ENCODE measurements at regions not wholly inside any gene's neighbourhood (a gene's known extent, or its start where the extent isn't known, plus 50 kb on each side); places are given as distances from the start of the nearest gene placed in this dataset.
A peak's percentile ranks its signal among the peaks of the same experiment; 100 is the strongest.
"Not testable (repeated sequence)": the region's sequence is repeated elsewhere in the genome, so short reads cannot be mapped to it uniquely, and the experiment has no call there.

- DNase-seq (ENCODE audit: low read depth) = no peak
Observed at GRCh38 chr4:67332627-67333026, 212.7 kb downstream of the CENPC start.

- no peak for DNase-seq (ENCODE audit: low read depth)
Observed at GRCh38 chr4:67328393-67328792, 216.9 kb downstream of the CENPC start.

GRCh38 chr4:67328018-67328278, 217.4 kb downstream of the CENPC start:
- no peak for DNase-seq (ENCODE audit: low read depth)

- DNase-seq (ENCODE audit: low read depth) = peak; percentile 28
Observed at GRCh38 chr4:67327245-67328017, 217.9 kb downstream of the CENPC start.

GRCh38 chr4:67325791-67326190, 219.5 kb downstream of the CENPC start:
- no peak for DNase-seq (ENCODE audit: low read depth)

- no peak for DNase-seq (ENCODE audit: low read depth)
Observed at GRCh38 chr4:67320645-67321044, 224.7 kb downstream of the CENPC start.

- DNase-seq (ENCODE audit: low read depth) = not testable (repeated sequence)
Observed at GRCh38 chr4:67319607-67320006, 225.7 kb downstream of the CENPC start.

GRCh38 chr4:67300497-67301185, 244.7 kb downstream of the CENPC start:
- DNase-seq (ENCODE audit: low read depth) = not testable (repeated sequence)

- no peak for DNase-seq (ENCODE audit: low read depth)
Observed at GRCh38 chr4:67292636-67293035, 252.7 kb downstream of the CENPC start.

- no peak for DNase-seq (ENCODE audit: low read depth)
Observed at GRCh38 chr4:67292045-67292444, 253.3 kb downstream of the CENPC start.

- no peak for DNase-seq (ENCODE audit: low read depth)
Observed at GRCh38 chr4:67291644-67292043, 253.7 kb downstream of the CENPC start.

- no peak for DNase-seq (ENCODE audit: low read depth)
Observed at GRCh38 chr4:67288964-67289363, 256.3 kb downstream of the CENPC start.

- DNase-seq (ENCODE audit: low read depth) = no peak
Observed at GRCh38 chr4:67286724-67287123, 258.6 kb downstream of the CENPC start.

- DNase-seq (ENCODE audit: low read depth) = no peak
Observed at GRCh38 chr4:67282749-67283148, 262.6 kb downstream of the CENPC start.

- DNase-seq (ENCODE audit: low read depth) = no peak
Observed at GRCh38 chr4:67275179-67275750, 270.0 kb downstream of the CENPC start.

- DNase-seq (ENCODE audit: low read depth) = not testable (repeated sequence)
Observed at GRCh38 chr4:67274671-67275070, 270.6 kb downstream of the CENPC start.

- DNase-seq (ENCODE audit: low read depth) = no peak
Observed at GRCh38 chr4:67273666-67274065, 271.6 kb downstream of the CENPC start.

GRCh38 chr4:67261971-67262370, 283.3 kb downstream of the CENPC start:
- no peak for DNase-seq (ENCODE audit: low read depth)

GRCh38 chr4:67256388-67257043, 288.8 kb downstream of the CENPC start:
- DNase-seq (ENCODE audit: low read depth) = no peak

GRCh38 chr4:67250131-67250896, 295.0 kb downstream of the CENPC start:
- DNase-seq (ENCODE audit: low read depth) = no peak

GRCh38 chr4:67236788-67237187, 308.5 kb downstream of the CENPC start:
- DNase-seq (ENCODE audit: low read depth) = no peak

GRCh38 chr4:67236318-67236717, 309.0 kb downstream of the CENPC start:
- DNase-seq (ENCODE audit: low read depth) = no peak
